ENCODE measurements at regions not wholly inside any gene's neighbourhood (a gene's known extent, or its start where the extent isn't known, plus 50 kb on each side); places are given as distances from the start of the nearest gene placed in this dataset.

DNA sequence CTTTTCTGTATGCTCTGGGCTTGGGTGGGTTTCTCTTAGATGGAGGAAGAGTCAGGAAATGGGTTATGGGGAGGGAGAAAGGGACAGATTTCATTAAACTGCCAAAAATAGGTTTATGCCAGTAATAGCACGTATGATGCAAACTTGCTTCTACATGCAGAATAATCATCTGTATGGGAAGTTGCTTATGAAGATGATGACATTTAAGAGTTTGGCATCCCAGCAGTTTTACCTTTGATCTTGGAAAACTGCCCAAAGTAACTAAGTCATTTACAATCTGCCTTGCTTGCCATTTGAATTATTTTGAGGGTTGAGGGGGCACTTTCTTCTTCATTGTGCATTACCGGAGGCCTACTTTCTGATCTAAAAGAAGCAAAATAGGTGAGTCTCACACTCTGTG is 282.9 kb upstream of the ANKRD55 start (continued):
- TF ChIP-seq, protein P1, sequence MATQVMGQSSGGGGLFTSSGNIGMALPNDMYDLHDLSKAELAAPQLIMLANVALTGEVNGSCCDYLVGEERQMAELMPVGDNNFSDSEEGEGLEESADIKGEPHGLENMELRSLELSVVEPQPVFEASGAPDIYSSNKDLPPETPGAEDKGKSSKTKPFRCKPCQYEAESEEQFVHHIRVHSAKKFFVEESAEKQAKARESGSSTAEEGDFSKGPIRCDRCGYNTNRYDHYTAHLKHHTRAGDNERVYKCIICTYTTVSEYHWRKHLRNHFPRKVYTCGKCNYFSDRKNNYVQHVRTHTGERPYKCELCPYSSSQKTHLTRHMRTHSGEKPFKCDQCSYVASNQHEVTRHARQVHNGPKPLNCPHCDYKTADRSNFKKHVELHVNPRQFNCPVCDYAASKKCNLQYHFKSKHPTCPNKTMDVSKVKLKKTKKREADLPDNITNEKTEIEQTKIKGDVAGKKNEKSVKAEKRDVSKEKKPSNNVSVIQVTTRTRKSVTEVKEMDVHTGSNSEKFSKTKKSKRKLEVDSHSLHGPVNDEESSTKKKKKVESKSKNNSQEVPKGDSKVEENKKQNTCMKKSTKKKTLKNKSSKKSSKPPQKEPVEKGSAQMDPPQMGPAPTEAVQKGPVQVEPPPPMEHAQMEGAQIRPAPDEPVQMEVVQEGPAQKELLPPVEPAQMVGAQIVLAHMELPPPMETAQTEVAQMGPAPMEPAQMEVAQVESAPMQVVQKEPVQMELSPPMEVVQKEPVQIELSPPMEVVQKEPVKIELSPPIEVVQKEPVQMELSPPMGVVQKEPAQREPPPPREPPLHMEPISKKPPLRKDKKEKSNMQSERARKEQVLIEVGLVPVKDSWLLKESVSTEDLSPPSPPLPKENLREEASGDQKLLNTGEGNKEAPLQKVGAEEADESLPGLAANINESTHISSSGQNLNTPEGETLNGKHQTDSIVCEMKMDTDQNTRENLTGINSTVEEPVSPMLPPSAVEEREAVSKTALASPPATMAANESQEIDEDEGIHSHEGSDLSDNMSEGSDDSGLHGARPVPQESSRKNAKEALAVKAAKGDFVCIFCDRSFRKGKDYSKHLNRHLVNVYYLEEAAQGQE (IDR thresholded peaks at IDR 0.05; ENCODE audit: borderline replicate concordance in 1 of 2, low read depth in 1 of 2, low read length in 2 of 2), result no peak
- no peak for TF ChIP-seq ADNP (CRISPR knock-in tag; IDR thresholded peaks at IDR 0.05)
- no peak for TF ChIP-seq YEATS4 (CRISPR knock-in tag; IDR thresholded peaks at IDR 0.05; ENCODE audit: borderline replicate concordance)

DNA sequence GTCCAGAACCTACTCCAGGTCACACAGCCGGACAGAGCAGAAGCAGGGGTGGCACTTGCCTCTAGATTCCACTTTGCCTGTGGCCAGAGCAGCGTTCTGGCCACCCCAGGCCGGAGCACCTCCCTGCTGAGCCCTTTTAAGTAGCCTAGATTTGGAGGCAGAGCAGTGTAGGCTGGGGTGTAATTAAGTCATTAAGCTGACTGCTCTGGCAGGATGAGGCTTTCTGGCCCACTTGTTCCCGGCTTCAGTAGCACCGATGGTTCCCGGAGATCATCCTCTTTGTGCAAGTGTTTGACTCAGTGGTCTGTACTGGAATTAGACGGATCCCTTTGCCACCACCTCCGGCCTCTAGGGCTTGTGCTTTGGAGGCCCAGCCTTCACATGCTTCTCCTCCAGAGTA is 281.9 kb upstream of the ANKRD55 start:
- no TSS peak for BruUV-seq (replicated peaks)
- intact Hi-C loops (cut with micrococcal nuclease; ENCODE audit: unreplicated experiment), result no loop called here
- 66% methylated on average over 8 of the region's 8 CpGs for WGBS (ENCODE audit: low lambda C conversion rate)

More for the DNA sequence above, 281.9 kb upstream of the ANKRD55 start:
- H4K20me1 ChIP-seq (ENCODE audit: insufficient read depth, low read length), result no peaks in the 10 kb centered on the region
- H3K9ac ChIP-seq (ENCODE audit: insufficient read depth, low read depth, low read length), result no peak overlapping the region
- no peaks in the 10 kb centered on the region for H3K36me3 ChIP-seq (replicated peaks in 1 of 2; ENCODE audit: control insufficient read depth in 1 of 2, insufficient read depth in 2 of 2, low read length in 2 of 2)
- H3K79me2 ChIP-seq (ENCODE audit: insufficient read depth, low read length), result no peaks in the 10 kb centered on the region
- H3K27me3 ChIP-seq (ENCODE audit: control insufficient read depth in 1 of 2, insufficient read depth in 2 of 2, low read length in 2 of 2), result peaks cover 0 to 3% of the 10 kb centered on the region in 2 experiments; a peak in 1 of 5 replicates
- POLR2A ChIA-PET, result no interaction called here
- ATAC-seq, result no peak
- no peak overlapping the region for H2AFZ ChIP-seq (ENCODE audit: low read length)
- in situ Hi-C loops (cut with HindIII; ENCODE audit: extremely low pct_ligation_motif_present, low pct_unique_long_range_greater_than_20kb), result no loop called here
- FAIRE-seq, result no peak
- H3K4me2 ChIP-seq (ENCODE audit: low read depth, low read length), result no peak overlapping the region
- peaks cover 51% of the 10 kb centered on the region for H3K4me1 ChIP-seq (ENCODE audit: insufficient read depth, low read length)
- TF ChIP-seq SMYD3 (CRISPR knock-in tag; IDR thresholded peaks at IDR 0.05) (no peak), ZNF768 (CRISPR knock-in tag; IDR thresholded peaks at IDR 0.05) (peak; percentile 83)
- H3K27ac ChIP-seq (ENCODE audit: extremely low read length, insufficient read depth, low read length), result no peak overlapping the region
- CTCF ChIA-PET (ENCODE audit: low intra/inter-chr PET ratio, low total read pairs), result no interaction called here
- no peaks in the 10 kb centered on the region for H3K9me3 ChIP-seq (ENCODE audit: low read length)
- DNase-seq (ENCODE audit: low spot score), result no peak
- H3K4me3 ChIP-seq (replicated peaks in 1 of 3; ENCODE audit: insufficient read depth in 1 of 3, low read depth in 2 of 3, low read length in 3 of 3), result no peak overlapping the region

Measured in HepG2 (cell line).